ENCODE measurements at regions not wholly inside any gene's neighbourhood (a gene's known extent, or its start where the extent isn't known, plus 50 kb on each side); places are given as distances from the start of the nearest gene placed in this dataset.
"Not testable (repeated sequence)": the region's sequence is repeated elsewhere in the genome, so short reads cannot be mapped to it uniquely, and the experiment has no call there.

- no peak for DNase-seq
These were observed 228.9 kb downstream of the RNF144A start for GRCh38 chr2:7146151-7146550.

GRCh38 chr2:7154656-7155055 lies 237.4 kb downstream of the RNF144A start:
- DNase-seq = no peak

GRCh38 chr2:7161501-7161900 lies 244.3 kb downstream of the RNF144A start:
- DNase-seq = no peak

GRCh38 chr2:7165736-7166135 lies 248.5 kb downstream of the RNF144A start:
- DNase-seq = no peak

GRCh38 chr2:7167801-7168411 lies 250.7 kb downstream of the RNF144A start:
- no peak for DNase-seq

DNA sequence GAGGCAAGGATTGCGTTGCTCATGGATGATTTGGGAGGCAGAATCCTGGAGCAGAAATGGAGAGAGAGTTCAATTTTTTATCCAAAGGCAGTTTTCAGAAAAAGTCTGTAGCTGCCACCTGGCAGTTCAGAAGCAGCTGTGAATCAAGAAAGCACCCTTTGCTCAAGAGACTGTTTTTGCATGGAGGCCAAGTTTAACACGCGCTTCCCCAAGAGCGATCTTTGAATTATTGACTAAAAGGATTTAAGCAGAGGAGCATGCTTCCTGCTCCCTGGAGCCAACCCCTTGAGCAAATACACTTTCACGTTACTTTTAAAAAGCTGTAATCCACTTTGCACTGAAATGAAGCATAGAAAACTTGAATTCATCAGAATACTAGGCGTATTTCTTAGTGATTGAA lies 252.4 kb downstream of the RNF144A start:
- no peak for DNase-seq

DNA sequence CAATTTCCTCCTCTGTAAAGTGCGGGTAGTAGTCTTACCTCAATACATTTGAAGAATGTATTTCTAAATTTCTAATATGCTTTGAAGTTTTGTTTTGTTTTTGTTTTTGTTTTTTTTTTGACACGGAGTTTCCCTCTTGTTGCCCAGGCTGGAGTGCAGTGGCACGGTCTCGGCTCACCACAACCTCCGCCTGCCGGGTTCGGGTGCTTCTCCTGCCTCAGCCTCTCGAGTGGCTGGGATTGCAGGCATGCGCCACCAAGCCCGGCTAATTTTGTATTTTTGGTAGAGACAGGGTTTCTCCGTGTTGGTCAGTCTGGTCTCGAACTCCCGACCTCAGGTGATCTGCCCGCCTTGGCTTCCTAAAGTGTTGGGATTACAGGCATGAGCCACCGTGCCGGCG lies 261.8 kb downstream of the RNF144A start:
- DNase-seq = not testable (repeated sequence)

- DNase-seq = no peak
These were observed 263.6 kb downstream of the RNF144A start for GRCh38 chr2:7180638-7181370.

DNA sequence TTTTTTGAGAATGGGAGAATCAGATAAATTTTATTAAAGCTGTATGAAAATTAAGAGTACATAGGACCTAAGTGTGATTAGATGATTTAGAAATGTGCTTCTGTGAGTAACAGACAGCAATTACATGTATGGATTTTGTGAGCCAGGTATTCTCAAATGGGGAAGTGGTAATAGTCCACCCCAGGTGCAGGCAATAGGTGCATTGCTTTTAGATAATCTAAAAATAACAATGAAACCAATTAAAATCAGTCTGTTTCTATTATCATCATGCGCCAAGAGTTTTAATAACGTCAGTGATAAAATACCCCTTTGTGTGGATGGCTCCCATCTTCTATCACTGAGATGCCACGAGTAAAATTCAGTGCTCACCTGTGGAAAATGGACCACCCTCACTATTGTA lies 265.3 kb downstream of the RNF144A start:
- DNase-seq = no peak

GRCh38 chr2:7189106-7189505 lies 271.9 kb downstream of the RNF144A start:
- no peak for DNase-seq

DNA sequence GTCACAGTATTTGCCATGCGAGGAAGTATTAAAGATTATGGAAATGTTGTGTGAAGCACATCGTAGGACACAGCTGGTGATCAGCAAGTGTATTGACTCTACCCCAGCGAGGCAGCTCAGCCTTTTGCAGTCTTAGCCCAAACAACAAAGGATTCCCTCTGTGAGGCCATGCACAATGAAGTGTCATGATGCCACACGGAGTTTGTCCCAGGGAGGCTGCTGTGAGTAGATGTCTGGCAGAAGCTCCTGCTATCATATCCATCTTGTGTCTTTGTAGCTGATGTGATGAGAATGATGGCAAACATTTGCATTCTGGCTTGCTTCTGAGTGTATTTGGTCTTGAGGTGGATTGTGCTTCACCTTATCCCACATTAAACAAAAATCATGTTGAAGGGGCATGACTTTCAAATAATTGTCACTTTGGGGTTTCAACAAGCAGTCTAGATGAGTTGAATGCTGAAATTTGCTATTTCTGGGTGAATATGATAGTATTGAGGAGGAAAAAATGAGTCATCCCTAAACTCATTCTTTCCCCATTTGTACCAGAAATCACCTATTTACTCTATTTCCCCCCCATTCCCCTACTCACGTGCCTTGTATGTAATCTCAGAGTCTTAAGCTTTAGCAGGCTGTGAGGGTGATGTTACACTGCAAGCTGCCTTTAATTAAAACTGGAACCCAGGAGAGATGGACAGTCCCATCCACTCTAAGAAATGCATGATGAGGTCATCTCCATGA lies 273.5 kb downstream of the RNF144A start:
- DNase-seq = peak; percentile 54

GRCh38 chr2:7191932-7192331 lies 274.7 kb downstream of the RNF144A start:
- DNase-seq = no peak

DNA sequence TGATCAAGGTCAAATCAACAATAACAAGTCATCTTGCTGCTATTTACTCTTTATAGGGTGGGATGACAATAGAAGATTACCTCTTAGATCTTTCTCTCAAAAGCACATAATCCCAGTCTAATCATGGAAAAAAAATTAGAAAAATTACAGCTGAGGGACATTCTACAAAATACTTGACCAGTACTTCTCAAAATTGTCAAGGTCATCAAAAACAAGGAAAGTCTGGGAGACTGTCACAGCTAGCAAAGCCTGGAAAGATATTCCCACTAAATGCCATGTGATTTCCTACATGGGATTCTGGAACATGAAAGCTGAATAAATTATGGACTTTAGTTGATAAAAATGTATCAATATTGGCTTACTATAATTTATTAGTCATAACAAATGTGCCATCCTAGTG lies 276.2 kb downstream of the RNF144A start:
- DNase-seq = no peak

GRCh38 chr2:7194950-7195349 lies 277.7 kb downstream of the RNF144A start:
- no peak for DNase-seq

DNA sequence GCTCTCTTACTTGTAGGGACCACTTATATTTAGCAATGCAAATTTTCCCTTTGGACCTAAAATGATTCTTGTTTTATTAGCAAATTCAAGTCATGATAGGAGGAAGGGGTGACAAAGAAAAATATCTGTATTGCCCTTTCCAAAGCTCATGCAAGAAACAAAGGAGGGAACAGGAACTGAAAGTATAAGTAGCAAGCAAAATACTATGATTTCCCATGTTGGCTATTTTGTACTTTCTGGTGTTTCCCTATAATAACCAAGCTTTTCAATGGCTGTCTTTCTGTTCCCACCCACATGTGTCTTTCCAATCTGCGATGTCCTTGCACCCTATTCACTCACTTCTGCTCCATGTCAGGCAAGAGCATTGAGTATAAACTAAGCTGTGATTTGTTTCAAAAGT lies 279.7 kb downstream of the RNF144A start:
- no peak for DNase-seq

- DNase-seq = no peak
These were observed 284.6 kb downstream of the RNF144A start for GRCh38 chr2:7201851-7202250.

DNA sequence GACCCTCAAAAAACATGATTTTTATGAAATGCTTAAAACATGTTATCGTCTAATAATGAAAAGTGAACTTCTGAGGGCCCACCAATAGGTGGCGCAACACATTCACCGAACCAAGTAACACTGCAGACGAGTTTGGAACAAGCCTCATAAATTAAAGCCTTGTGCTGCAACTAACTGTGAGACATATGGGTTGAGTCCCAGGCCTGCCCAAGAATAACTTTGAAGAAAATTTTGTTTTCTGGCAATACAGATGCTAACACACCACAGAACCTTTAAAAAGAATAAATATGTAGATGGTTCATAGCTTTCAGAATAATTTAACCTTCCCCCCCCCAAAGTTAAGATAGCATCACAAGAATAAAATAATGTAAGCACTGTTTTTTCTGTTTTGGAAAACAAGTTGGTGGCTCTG lies 285.9 kb downstream of the RNF144A start:
- peak; percentile 75 for DNase-seq

GRCh38 chr2:7205151-7205830 lies 288.1 kb downstream of the RNF144A start:
- DNase-seq = peak; percentile 32

GRCh38 chr2:7206111-7206810 lies 289.0 kb downstream of the RNF144A start:
- DNase-seq = no peak

- no peak for DNase-seq
These were observed 290.4 kb downstream of the RNF144A start for GRCh38 chr2:7207631-7208030.

DNA sequence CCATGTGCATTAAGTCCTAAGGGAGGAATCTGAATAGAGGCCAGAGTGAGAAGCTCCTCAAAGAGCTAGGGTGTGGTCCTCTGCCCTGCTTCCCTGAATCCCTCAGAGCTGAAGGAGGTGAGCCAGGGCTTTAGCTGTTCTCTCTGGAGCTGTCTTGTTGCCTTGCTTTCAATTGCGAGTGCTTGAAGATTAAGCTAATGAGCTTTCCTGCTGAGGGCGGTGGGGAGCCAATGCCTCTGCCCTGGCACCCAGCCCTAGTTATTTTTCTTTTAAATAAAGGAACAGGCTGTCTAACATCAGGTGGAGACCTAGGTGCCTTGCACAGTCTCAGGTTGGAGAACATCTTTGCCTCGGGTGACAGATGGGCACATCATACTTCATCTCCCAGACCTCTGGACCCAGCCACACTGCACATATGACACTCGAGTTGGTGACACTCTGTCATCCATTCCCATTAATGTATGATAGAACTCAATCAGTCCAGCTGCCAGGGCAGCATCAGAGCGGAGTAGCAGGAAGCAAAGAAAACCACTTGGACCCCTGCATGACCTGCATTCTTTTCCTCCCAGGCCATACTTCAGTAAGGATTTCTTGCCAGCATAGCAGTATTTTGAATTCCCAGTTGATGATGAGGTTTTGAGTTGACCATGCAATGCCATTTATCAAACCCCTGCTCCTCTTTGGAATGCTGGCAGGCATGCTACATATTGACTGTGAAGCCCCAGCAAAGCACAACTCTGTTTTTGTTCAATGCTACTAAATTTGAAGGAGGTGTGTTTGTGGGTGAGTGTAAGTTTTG lies 292.7 kb downstream of the RNF144A start:
- DNase-seq = peak; percentile 30

GRCh38 chr2:7210712-7211111 lies 293.5 kb downstream of the RNF144A start:
- DNase-seq = no peak

Data from NCI-H345 (cell line).